ENCODE measurements at regions not wholly inside any gene's neighbourhood (a gene's known extent, or its start where the extent isn't known, plus 50 kb on each side); places are given as distances from the start of the nearest gene placed in this dataset.

GRCh38 chr6:81999826-82000225, 247.3 kb upstream of the TENT5A start:
- TF ChIP-seq CTCF (IDR thresholded peaks at IDR 0.05): no peak
- no peak for TF ChIP-seq POLR2A (IDR thresholded peaks at IDR 0.05)
